ENCODE measurements at regions not wholly inside any gene's neighbourhood (a gene's known extent, or its start where the extent isn't known, plus 50 kb on each side); places are given as distances from the start of the nearest gene placed in this dataset.

- TF ChIP-seq, protein P1, sequence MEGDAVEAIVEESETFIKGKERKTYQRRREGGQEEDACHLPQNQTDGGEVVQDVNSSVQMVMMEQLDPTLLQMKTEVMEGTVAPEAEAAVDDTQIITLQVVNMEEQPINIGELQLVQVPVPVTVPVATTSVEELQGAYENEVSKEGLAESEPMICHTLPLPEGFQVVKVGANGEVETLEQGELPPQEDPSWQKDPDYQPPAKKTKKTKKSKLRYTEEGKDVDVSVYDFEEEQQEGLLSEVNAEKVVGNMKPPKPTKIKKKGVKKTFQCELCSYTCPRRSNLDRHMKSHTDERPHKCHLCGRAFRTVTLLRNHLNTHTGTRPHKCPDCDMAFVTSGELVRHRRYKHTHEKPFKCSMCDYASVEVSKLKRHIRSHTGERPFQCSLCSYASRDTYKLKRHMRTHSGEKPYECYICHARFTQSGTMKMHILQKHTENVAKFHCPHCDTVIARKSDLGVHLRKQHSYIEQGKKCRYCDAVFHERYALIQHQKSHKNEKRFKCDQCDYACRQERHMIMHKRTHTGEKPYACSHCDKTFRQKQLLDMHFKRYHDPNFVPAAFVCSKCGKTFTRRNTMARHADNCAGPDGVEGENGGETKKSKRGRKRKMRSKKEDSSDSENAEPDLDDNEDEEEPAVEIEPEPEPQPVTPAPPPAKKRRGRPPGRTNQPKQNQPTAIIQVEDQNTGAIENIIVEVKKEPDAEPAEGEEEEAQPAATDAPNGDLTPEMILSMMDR (IDR thresholded peaks at IDR 0.05): no peak
- no peak for TF ChIP-seq POLR2A (IDR thresholded peaks at IDR 0.05)
These were observed 229.3 kb downstream of the MN1 start for GRCh38 chr22:27572278-27572666.

All from Peyer's patch (tissue), 4 donors.